HepG2 (cell line): ENCODE measurements at regions not wholly inside any gene's neighbourhood (a gene's known extent, or its start where the extent isn't known, plus 50 kb on each side); places are given as distances from the start of the nearest gene placed in this dataset.

Experiments used
- DNMT1 ChIP-seq: sonication (generic); formaldehyde crosslinking; IDR thresholded peaks from 2 replicates; pipeline ENCODE4 v1.5.1; 2020; ENCODE audit warnings: mild to moderate bottlenecking, missing genetic modification reagents
- EZH2 ChIP-seq: conservative IDR thresholded peaks from 2 replicates; pipeline ENCODE4 v1.6.1; 2012; ENCODE audit warnings: mild to moderate bottlenecking, low read depth, low read length, moderate library complexity
- GABPA ChIP-seq, 2 experiments: IDR thresholded peaks; 2 replicates each; pipeline ENCODE4 v1.6.1; 2011 to 2016; ENCODE audit warnings: low read depth in 2 of 2, low read length in 1 of 2, missing biosample characterization in 1 of 2, missing genetic modification characterization in 1 of 2
- GABPB1 ChIP-seq: IDR thresholded peaks from 2 replicates; pipeline ENCODE4 v1.6.1; 2016; ENCODE audit warnings: mild to moderate bottlenecking, missing genetic modification reagents, moderate library complexity, missing compliant biosample characterization
- MLLT10 ChIP-seq: sonication (generic); formaldehyde crosslinking; IDR thresholded peaks from 2 replicates; pipeline ENCODE4 v1.4.0; 2020; ENCODE audit warnings: missing genetic modification reagents
- POLR2AphosphoS5 ChIP-seq: IDR thresholded peaks from 2 replicates; pipeline ENCODE4 v1.6.1; 2012; ENCODE audit warnings: low read depth, low read length
- SMYD3 ChIP-seq: sonication (generic); formaldehyde crosslinking; IDR thresholded peaks from 2 replicates; pipeline ENCODE4 v1.8.1; 2023; ENCODE audit warnings: mild to moderate bottlenecking, missing genetic modification reagents
- TCF12 ChIP-seq, 2 experiments: fragments of 450-650 bp in 1 of 2; sonication (generic) in 1 of 2; formaldehyde crosslinking in 1 of 2; IDR thresholded peaks; 2 replicates each; pipeline versions ENCODE4 v1.6.1 to v1.8.0; 2017 to 2022; ENCODE audit warnings: antibody characterized with exemption in 1 of 2, mild to moderate bottlenecking in 1 of 2, missing genetic modification reagents in 1 of 2, moderate library complexity in 1 of 2
- USF2 ChIP-seq, 2 experiments: sonication (generic) in 1 of 2; formaldehyde crosslinking in 1 of 2; IDR thresholded peaks; 2 replicates each; pipeline versions ENCODE4 v1.5.1 to v1.6.1; 2011 to 2020; ENCODE audit warnings: borderline replicate concordance in 1 of 2, low read depth in 1 of 2, low read length in 1 of 2, mild to moderate bottlenecking in 1 of 2, missing genetic modification reagents in 1 of 2, moderate library complexity in 1 of 2
- ZBTB33 ChIP-seq: sonication (generic); formaldehyde crosslinking; IDR thresholded peaks from 2 replicates; pipeline ENCODE4 v1.4.0; 2020; ENCODE audit warnings: missing genetic modification reagents

GRCh38 chr3:64987726-64988125, 299.9 kb upstream of the ADAMTS9 start:
- no peak for TF ChIP-seq SMYD3 (CRISPR knock-in tag)
- no peak for TF ChIP-seq DNMT1
- no peak for TF ChIP-seq MLLT10 (CRISPR knock-in tag)
- no peak for TF ChIP-seq POLR2AphosphoS5
- TF ChIP-seq USF2 (IDR thresholded peaks at IDR 0.05; ENCODE audit: low read depth, low read length) = no peak
- no peak for TF ChIP-seq USF2 (CRISPR knock-in tag; IDR thresholded peaks at IDR 0.05; ENCODE audit: borderline replicate concordance)
- no peak for TF ChIP-seq TCF12 (IDR thresholded peaks at IDR 0.05)
- no peak for TF ChIP-seq TCF12 (CRISPR knock-in tag; IDR thresholded peaks at IDR 0.05)
- no peak for TF ChIP-seq ZBTB33
- TF ChIP-seq GABPB1 = no peak
- TF ChIP-seq GABPA (IDR thresholded peaks at IDR 0.05; ENCODE audit: low read depth, low read length) = no peak
- no peak for TF ChIP-seq GABPA (CRISPR knock-in tag; IDR thresholded peaks at IDR 0.05; ENCODE audit: low read depth)
- no peak for TF ChIP-seq EZH2
